Rectal smooth muscle tissue (tissue), 1 donor: ENCODE measurements at regions not wholly inside any gene's neighbourhood (a gene's known extent, or its start where the extent isn't known, plus 50 kb on each side); places are given as distances from the start of the nearest gene placed in this dataset.

ENCODE experiments used
- H3K27ac ChIP-seq: one replicate; pipeline ENCODE4 v1.7.0; 2013; ENCODE audit warnings: low read depth, low read length, inconsistent platforms
- H3K27me3 ChIP-seq: one replicate; pipeline ENCODE4 v1.7.0; 2013; ENCODE audit warnings: low read length; ENCODE audit not compliant: control insufficient read depth, insufficient read depth
- H3K36me3 ChIP-seq: one replicate; pipeline ENCODE4 v1.7.0; 2013; ENCODE audit warnings: low read length; ENCODE audit not compliant: control insufficient read depth, insufficient read depth
- H3K4me1 ChIP-seq: one replicate; pipeline ENCODE4 v1.7.0; 2013; ENCODE audit warnings: low read length; ENCODE audit not compliant: control insufficient read depth, insufficient read depth
- H3K4me3 ChIP-seq: one replicate; pipeline ENCODE4 v1.7.0; 2013; ENCODE audit warnings: low read length
- H3K9ac ChIP-seq: one replicate; pipeline ENCODE4 v1.7.0; 2013; ENCODE audit warnings: low read length

GRCh38 chr3:164927728-164928127, 150.6 kb downstream of the SI start:
- H3K27me3 ChIP-seq: no peaks in the 10 kb centered on the region
- no peaks in the 10 kb centered on the region for H3K36me3 ChIP-seq
- no peaks in the 10 kb centered on the region for H3K4me1 ChIP-seq
- H3K27ac ChIP-seq: no peak overlapping the region
- H3K9ac ChIP-seq: no peak overlapping the region
- no peak overlapping the region for H3K4me3 ChIP-seq

DNA sequence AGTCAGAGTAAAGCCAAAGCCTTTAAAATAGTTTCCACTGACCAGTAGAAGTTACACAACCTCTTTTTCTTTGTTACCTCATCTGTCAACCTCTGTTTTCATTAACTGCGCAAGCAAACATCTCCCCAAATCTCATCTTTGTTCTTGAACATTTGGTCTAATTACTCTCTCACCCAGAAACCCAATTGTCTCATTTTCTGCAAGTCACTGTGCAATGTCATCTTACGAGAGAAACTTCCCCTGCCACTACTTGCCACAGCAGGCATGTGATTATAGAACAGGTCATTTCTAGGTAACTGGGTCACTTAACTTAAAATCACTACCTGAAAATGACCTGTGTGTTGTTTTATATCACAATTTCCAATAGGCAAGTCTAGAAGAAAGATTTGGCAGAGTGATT, 159.4 kb downstream of the SI start:
- Histone ChIP-seq H3K4me1 (no peaks in the 10 kb centered on the region), H3K27ac (no peak overlapping the region), H3K4me3 (no peak overlapping the region), H3K27me3 (no peaks in the 10 kb centered on the region), H3K9ac (no peak overlapping the region), H3K36me3 (no peaks in the 10 kb centered on the region)

DNA sequence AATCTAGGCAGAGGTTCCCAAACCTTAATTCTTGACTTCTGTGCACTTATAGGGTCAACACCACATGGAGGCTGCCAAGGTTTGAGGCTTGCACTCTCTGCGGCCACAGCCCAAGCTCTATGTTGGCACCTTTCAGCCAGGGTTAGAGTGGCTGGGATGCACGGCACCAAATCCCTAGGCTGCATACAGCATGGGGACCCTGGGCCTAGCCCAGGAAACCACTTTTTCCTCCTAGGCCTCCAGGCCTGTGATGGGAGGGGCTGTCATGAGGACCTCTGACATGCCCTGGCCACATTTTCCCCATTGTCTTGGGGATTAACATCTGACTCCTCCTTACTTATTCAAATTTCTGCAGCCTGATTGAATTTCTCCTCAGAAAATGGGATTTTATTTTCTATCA, 165.4 kb downstream of the SI start:
- H3K9ac ChIP-seq: no peak overlapping the region
- H3K4me3 ChIP-seq: no peak overlapping the region
- H3K36me3 ChIP-seq: no peaks in the 10 kb centered on the region
- H3K27ac ChIP-seq: no peak overlapping the region
- no peaks in the 10 kb centered on the region for H3K4me1 ChIP-seq
- H3K27me3 ChIP-seq: no peaks in the 10 kb centered on the region

DNA sequence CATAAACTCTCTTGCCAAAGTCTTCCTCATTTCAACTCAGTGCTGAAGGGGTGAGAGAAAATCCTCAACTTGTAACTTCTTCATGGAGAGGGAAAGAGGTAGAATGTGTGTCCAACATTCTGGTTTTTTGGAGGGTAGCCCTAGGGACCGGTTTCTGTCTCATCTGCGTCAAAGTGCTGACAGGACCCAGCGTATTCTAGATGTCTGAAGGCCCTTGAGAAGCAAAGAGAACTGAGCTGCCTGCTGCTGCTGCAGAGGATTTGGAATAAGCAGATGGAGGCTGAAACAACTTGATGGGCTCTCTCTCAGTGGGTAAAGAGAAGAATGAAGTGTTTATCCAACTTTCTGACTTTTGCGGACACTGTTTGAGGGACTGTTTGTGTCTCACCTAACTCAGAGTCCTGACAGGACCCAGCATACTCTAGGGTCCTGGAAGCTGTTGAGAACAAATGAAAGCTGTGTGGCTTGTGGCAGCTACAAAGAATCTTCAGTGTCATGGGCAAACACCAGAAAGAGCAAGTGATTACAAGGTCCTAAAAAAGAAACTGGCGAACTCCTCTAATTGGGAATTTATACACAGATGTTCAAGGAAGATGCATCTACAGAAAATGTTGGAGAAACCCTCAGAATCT, 174.4 kb downstream of the SI start:
- Histone ChIP-seq H3K4me1 (peaks cover 3% of the 10 kb centered on the region), H3K4me3 (no peak overlapping the region), H3K36me3 (no peaks in the 10 kb centered on the region), H3K27ac (peak overlapping the region; percentile 30), H3K27me3 (no peaks in the 10 kb centered on the region), H3K9ac (no peak overlapping the region)

DNA sequence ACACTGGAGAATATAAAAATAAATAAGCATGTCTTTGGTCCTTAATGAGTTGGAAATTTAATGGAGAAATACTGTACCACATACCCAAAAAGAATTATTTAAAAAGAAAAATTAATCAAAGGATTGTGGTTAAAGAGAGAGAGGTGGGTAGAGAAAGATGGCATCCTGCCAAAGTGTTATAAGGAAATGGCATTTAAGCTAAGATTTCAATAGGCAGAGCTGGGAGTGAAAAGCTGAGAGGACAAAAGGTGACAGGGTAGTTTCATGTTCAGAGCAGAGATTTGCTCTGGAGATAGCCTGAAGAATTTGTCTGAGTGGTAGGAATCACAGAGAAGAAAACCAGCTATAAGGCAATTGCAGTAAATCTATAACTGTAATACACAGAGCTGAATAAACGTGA, 181.0 kb downstream of the SI start:
- Histone ChIP-seq H3K27ac (no peak overlapping the region), H3K27me3 (no peaks in the 10 kb centered on the region), H3K4me1 (no peaks in the 10 kb centered on the region), H3K36me3 (no peaks in the 10 kb centered on the region), H3K9ac (no peak overlapping the region), H3K4me3 (no peak overlapping the region)

DNA sequence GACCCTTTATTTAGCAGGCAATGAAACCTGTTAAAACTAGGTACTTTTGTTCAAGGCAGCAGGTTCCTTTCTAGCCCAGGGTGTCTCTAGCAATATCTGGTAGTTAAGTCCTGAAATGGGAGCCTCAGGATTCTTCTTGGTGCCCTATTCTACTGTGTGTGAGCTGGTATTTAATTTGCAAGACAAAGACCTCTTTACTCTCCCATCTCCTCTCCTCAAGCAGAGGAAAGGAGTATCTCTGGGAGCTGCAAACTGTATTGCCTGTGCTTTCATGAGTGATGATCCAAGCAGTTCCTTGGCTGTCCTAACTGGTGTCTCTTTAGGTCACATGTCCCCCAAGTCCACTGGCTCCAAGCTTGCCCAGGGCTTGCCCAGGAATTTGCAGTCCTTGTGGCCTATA, 188.2 kb downstream of the SI start:
- H3K4me1 ChIP-seq: no peaks in the 10 kb centered on the region
- H3K27me3 ChIP-seq: no peaks in the 10 kb centered on the region
- H3K4me3 ChIP-seq: no peak overlapping the region
- H3K9ac ChIP-seq: no peak overlapping the region
- no peaks in the 10 kb centered on the region for H3K36me3 ChIP-seq
- H3K27ac ChIP-seq: no peak overlapping the region

- Histone ChIP-seq H3K27me3 (no peaks in the 10 kb centered on the region), H3K4me3 (no peak overlapping the region), H3K27ac (no peak overlapping the region), H3K9ac (no peak overlapping the region), H3K36me3 (no peaks in the 10 kb centered on the region), H3K4me1 (no peaks in the 10 kb centered on the region)
Measured at GRCh38 chr3:164883171-164883570, 195.1 kb downstream of the SI start.

DNA sequence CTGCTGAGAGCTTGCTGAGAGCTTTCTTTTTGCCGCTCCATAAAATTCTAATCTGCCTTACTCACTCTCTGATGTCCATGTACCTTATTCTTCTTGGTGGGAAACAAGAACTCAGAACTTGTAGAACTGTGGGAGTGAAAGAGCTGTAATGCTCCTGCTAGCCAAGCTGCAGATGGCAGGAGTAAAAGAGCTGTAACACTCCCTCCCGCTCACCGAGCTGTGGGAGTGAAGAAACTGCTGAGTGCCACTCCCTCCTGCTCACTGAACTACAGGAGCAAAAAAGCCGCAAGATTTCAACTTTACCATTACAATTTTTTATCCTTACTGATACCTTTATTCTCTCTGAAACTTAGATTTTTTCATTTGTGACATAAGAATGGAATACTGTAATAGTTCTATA, 199.1 kb downstream of the SI start:
- Histone ChIP-seq H3K4me1 (no peaks in the 10 kb centered on the region), H3K9ac (no peak overlapping the region), H3K4me3 (no peak overlapping the region), H3K36me3 (no peaks in the 10 kb centered on the region), H3K27ac (no peak overlapping the region), H3K27me3 (no peaks in the 10 kb centered on the region)

- Histone ChIP-seq H3K27ac (no peak overlapping the region), H3K4me1 (no peaks in the 10 kb centered on the region), H3K9ac (no peak overlapping the region), H3K36me3 (no peaks in the 10 kb centered on the region), H3K4me3 (no peak overlapping the region), H3K27me3 (no peaks in the 10 kb centered on the region)
Measured at GRCh38 chr3:164864454-164864853, 213.8 kb downstream of the SI start.

DNA sequence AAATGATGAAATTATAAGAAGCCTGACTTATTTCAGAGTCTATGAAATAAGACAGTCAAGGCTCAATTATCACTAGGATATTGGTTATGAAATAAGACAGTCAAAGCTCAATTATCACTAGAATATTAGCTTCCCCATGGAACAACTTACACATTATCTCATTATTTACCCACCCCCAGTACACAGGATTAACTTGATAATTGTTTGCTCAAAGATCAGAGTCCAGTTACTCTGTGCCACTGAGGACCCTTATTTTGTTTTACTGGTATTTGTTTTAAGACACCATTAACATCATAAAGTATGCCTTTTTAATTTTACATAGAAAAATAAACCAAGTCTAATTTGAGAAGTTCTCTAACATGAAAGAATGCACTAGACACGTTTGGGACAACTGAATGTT, 225.4 kb downstream of the SI start:
- no peaks in the 10 kb centered on the region for H3K4me1 ChIP-seq
- no peaks in the 10 kb centered on the region for H3K36me3 ChIP-seq
- no peak overlapping the region for H3K9ac ChIP-seq
- no peak overlapping the region for H3K4me3 ChIP-seq
- H3K27me3 ChIP-seq: no peaks in the 10 kb centered on the region
- no peak overlapping the region for H3K27ac ChIP-seq

- no peak overlapping the region for H3K4me3 ChIP-seq
Measured at GRCh38 chr3:164851905-164852304, 226.4 kb downstream of the SI start.

GRCh38 chr3:164851204-164851603, 227.1 kb downstream of the SI start:
- Histone ChIP-seq H3K27ac (no peak overlapping the region), H3K9ac (no peak overlapping the region), H3K4me3 (no peak overlapping the region), H3K36me3 (no peaks in the 10 kb centered on the region), H3K27me3 (no peaks in the 10 kb centered on the region), H3K4me1 (no peaks in the 10 kb centered on the region)

More at GRCh38 chr3:164851905-164852304, 226.4 kb downstream of the SI start:
- H3K36me3 ChIP-seq: no peaks in the 10 kb centered on the region
- H3K4me1 ChIP-seq: no peaks in the 10 kb centered on the region
- no peaks in the 10 kb centered on the region for H3K27me3 ChIP-seq
- H3K27ac ChIP-seq: no peak overlapping the region
- H3K9ac ChIP-seq: no peak overlapping the region

DNA sequence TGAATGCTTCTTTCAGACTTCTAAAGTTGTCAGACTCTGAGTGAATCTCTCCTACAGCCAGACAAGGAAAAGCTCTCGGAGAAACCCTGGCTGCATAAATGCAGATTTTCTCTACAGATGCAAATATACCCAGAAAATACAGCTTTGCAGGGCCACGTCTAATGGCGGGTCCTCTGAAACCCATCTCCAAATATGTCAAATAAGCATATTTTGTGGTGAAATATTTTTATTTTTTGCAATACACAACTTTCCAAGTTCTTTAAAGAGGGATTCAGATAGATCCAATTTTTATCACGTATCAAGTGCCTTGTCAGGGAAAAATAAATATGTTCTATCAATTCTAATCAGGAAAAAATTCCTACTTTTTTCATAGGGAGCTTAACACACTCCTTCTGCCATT, 229.4 kb downstream of the SI start:
- Histone ChIP-seq H3K4me3 (no peak overlapping the region), H3K9ac (no peak overlapping the region), H3K4me1 (no peaks in the 10 kb centered on the region), H3K27me3 (no peaks in the 10 kb centered on the region), H3K36me3 (no peaks in the 10 kb centered on the region), H3K27ac (no peak overlapping the region)
